HG02840 (cell line): ENCODE measurements at regions not wholly inside any gene's neighbourhood (a gene's known extent, or its start where the extent isn't known, plus 50 kb on each side); places are given as distances from the start of the nearest gene placed in this dataset.

Experiments used
- ATAC-seq: cut with Tn5 transposase; IDR thresholded peaks from one replicate; pipeline ENCODE4 v1.9.1; 2021; ENCODE audit warnings: mild to moderate bottlenecking, moderate library complexity, moderate number of reproducible peaks; ENCODE audit not compliant: unreplicated experiment, low FRiP score

DNA sequence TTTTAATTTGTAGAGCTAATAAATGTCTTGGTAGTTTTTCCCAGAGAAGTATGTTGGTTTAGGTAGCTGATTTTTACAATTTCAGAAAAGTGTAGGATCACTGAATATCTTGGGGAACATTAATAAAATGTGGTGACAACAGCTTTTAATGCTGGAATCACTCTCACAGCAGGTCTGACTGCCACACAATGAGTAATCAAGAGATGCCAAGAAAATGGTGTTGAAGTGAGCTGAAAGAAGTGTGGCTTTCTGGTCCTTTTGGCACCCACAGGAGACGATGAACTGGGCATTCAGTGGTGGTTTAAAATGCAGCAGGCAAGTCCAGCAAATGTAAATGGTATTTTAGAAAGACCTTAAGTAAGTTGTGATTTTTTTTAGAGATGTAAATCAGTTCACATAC is 175.8 kb downstream of the CBLN2 start:
- no peak for ATAC-seq

DNA sequence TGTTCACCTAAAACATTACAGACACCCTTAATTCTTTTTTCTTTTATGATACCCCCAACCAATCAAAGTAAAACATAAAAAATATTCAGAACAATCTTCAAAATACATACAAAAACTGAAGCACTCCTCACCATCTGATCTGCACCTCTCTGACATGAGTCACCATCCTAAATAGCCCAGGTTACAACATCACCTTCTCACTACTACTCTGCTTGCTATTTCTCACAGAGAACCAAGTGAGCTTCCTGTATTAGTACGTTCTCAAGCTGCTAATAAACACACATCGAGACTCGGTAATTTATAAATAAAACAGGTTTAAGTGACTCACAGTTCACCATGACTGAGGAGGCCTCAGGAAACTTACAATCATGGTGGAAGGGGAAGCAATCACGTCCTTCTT is 183.5 kb downstream of the CBLN2 start:
- ATAC-seq = no peak

GRCh38 chr18:72342933-72343332 is 201.2 kb downstream of the CBLN2 start:
- ATAC-seq = no peak

- no peak for ATAC-seq
These were observed 204.2 kb downstream of the CBLN2 start for GRCh38 chr18:72339976-72340375.

DNA sequence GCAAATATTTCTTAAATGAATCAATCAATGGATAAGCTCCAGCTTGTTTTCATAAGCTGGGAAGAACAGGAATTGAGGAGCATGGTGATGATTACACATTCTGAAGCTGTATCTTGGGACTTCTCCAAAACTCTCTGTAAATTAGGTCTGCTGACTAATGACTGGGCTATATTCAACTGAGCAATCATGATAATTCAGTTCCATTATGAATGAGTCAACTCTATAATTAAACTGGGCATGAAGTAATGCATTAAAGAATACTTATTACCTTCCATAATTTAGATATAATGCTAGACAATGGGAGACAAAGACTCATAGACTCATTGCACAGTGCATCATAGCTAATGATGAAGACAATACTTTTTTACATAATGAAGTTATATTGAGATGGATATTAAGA is 207.4 kb downstream of the CBLN2 start:
- ATAC-seq = no peak

- no peak for ATAC-seq
These were observed 214.6 kb downstream of the CBLN2 start for GRCh38 chr18:72329533-72329932.

DNA sequence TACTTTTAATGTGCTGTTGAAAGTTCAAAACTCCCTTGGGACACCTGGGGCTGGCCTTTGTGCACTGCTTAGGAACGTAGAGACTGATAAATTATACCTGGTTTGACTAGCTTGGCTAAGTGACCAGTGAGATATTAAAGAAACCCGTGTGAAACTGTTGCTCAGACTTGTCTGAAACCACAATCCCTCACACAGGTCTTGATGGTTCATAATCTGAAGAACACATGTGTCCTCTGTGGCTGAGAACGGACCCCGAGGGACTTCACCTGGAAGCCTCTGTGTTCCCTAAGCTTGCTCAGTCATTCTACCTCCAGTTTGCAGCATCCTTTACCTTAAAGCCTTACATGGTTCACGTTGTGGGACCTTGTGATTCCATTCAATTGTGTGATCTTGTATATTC is 218.8 kb downstream of the CBLN2 start:
- no peak for ATAC-seq

GRCh38 chr18:72324677-72325076 is 219.5 kb downstream of the CBLN2 start:
- no peak for ATAC-seq

- ATAC-seq = no peak
These were observed 227.6 kb downstream of the CBLN2 start for GRCh38 chr18:72316497-72316896.

- ATAC-seq = no peak
These were observed 260.8 kb downstream of the CBLN2 start for GRCh38 chr18:72283148-72283925.

GRCh38 chr18:72273025-72273424 is 271.1 kb downstream of the CBLN2 start:
- ATAC-seq = no peak

DNA sequence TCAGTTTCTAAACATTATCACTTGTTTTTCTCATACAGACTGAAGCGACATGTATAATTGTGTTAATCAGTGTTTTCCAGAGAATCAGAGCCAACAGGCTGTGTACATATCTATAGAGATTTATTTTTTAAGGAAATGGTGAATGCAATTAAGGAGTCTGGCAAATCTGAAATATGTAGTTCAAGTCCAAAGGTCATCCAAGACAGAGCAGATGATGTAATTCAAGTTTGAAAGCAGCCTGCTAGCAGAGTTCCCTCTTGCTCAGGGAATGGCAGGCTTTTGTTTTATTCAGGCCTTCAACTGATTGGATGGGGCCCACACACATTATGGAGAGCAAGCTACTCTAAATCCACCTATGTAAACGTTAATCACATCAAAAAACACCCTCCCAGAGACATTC is 282.6 kb downstream of the CBLN2 start:
- no peak for ATAC-seq

- no peak for ATAC-seq
These were observed 298.1 kb downstream of the CBLN2 start for GRCh38 chr18:72246076-72246475.

DNA sequence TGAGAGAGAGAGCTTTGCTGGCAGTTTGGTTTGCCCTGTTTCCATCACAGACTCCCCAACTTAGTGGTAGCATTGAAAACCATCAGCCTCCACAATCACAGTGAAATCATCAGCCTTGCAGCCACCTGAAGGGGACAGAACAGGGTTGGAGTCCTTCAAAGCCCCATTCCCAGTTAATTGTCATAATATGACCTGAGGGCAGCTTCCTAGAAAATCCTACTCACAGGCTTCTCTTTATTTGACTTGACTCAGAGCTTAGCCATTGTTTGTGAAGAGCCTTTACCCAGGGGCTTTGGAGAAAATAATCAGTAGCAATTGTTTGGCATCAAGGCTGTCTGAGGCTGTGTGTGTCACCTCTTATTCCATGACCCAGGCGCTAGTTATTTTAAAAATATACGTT is 308.7 kb downstream of the CBLN2 start:
- ATAC-seq = no peak

DNA sequence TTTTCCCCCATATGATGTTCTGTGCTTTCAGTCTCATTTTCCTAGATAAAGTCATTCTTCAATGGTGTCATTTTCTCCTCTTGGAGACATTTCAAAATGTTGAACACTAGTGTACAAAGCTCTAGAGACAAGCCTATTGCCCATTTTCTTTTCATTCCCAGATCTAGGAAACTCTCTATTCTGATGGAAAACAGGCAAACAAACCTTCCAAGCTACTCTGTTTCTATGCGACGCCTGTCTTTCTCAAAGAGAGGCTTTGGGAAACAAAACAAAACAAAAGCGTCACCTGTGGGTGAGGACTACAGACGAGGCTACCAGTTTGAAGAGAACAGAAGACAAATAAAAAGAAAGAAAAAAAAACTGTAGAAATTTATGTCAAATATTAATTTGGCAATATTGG is 311.0 kb downstream of the CBLN2 start:
- ATAC-seq = no peak

GRCh38 chr18:72232644-72233043 is 311.5 kb downstream of the CBLN2 start:
- no peak for ATAC-seq

- ATAC-seq = no peak
These were observed 318.2 kb downstream of the CBLN2 start for GRCh38 chr18:72225958-72226357.

DNA sequence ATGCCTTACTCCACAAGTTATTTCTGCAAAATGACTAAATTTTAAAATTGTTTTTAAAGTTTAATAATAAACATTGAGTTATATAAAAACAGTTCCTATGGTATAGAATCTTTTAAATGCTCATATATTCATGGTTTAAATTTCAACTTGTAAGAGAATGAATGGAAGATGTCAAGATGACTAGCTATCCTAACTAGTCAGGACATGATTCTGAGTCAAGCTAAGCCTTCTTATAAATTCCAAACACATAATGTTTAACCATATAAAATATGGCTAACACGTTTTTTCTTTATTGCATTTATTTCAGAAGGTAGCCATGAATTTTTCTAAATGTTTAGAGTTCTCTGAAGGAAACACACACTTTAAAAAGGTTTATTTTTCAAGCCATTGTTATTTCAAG is 320.4 kb downstream of the CBLN2 start:
- ATAC-seq = no peak

DNA sequence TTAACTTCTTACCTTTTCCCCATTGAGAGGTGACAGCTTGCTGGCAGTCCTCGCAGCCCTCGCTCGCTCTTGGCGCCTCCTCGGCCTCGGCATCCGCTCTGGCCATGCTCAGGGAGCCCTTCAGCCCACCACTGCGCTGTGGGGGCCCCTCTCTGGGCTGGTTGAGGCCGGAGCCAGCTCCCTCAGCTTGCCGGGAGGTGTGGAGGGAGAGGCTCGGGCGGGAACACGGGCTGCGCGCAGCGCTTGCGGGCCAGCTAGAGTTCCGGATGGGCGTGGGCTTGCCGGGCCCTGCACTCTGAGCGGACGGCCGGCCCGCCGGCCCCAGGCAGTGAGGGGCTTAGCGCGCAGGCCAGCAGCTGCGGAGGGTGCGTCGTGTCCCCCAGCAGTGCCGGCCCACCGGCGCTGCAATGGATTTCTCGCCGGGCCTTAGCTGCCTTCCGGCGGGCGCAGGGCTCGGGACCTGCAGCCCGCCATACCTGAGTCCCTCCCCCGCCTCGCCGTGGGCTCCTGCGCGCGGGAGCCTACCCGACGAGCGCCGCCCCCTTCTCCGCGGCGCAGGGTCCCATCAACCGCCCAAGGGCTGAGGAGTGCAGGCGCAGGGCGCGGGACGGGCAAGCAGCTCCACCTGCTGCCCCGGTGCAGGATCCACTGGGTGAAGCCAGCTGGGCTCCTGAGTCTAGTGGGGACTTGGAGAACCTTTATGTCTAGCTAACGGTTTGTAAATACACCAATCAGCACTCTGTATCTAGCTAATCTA is 335.0 kb downstream of the CBLN2 start:
- no peak for ATAC-seq

- ATAC-seq = no peak
These were observed 336.9 kb downstream of the CBLN2 start for GRCh38 chr18:72207280-72207679.

- ATAC-seq = no peak
These were observed 337.3 kb downstream of the CBLN2 start for GRCh38 chr18:72206814-72207213.

DNA sequence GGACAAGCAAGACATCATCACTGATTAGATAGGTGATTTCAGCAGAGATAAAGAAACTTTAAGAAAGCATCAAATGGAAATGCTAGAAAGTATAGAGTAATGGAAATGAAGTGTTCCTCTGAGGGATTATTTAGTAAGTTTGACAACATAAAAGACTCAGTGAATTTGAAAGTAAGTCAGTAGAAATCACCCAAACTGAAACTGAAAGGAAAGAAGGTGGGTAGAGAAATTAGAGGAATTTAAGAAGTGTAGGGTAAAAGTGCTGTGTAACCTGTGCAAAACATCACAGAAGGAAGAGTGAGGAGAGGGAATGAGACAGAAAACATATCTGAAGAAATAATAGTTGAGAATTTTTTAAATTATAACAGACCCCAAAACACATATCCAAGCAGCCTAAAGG is 343.1 kb downstream of the CBLN2 start:
- ATAC-seq = no peak
